HCT116 (cell line): ENCODE measurements at regions not wholly inside any gene's neighbourhood (a gene's known extent, or its start where the extent isn't known, plus 50 kb on each side); places are given as distances from the start of the nearest gene placed in this dataset.

ENCODE experiments used
- ATAC-seq: fragments of 200-7000 bp; cut with Tn5 transposase; 2 replicates; pipeline ENCODE4 v1.9.1; 2020; ENCODE audit warnings: mild to moderate bottlenecking, moderate library complexity
- BruUV-seq: library from RNA; stranded (reverse); fragments of 400-500 nt; replicated peaks from 2 replicates; lab custom pipeline; 2021; lab: Mats Ljungman, UMichigan
- CTCF ChIA-PET: fragments of 300-600 bp; sonication (Branson Sonifier 250); formaldehyde crosslinking; loops from one replicate; lab custom pipeline; 2021; ENCODE audit warnings: antibody characterized with exemption; lab: Charles Lee
- POLR2A ChIA-PET: fragments of 300-600, 350-600 bp; sonication (Branson Sonifier 250); formaldehyde crosslinking; loops from one replicate; lab custom pipeline; 2021; ENCODE audit warnings: antibody characterized with exemption; lab: Charles Lee
- RAD21 ChIA-PET, 2 experiments: fragments of 300-600 bp; sonication (Branson Sonifier 250); formaldehyde crosslinking; loops; one replicate each; lab custom pipeline; 2023; ENCODE audit warnings: low total read pairs in 2 of 2; ENCODE audit not compliant: uncharacterized antibody in 2 of 2, unreplicated experiment in 2 of 2, low non-redundant PET in 1 of 2; lab: Charles Lee
- DNase-seq: peaks from one replicate; pipeline ENCODE4 v3.0.0-alpha.2; 2010; ENCODE audit warnings: low read depth, low spot score
- H2AFZ ChIP-seq: fragments of 200-600 bp; shearing (Covaris generic), sonication (generic); 2 replicates; pipeline ENCODE4 v1.6.1; 2017; ENCODE audit warnings: low read depth, mixed run types, mixed read lengths, antibody characterized with exemption, low read length; ENCODE audit not compliant: poor library complexity, severe bottlenecking
- H3K27ac ChIP-seq: 2 replicates; pipeline ENCODE4 v1.5.1; 2012; ENCODE audit warnings: low read depth, low read length
- H3K27me3 ChIP-seq: fragments of 200-600 bp; sonication (generic); 2 replicates; pipeline ENCODE4 v1.6.1; 2016; ENCODE audit warnings: mixed run types, low read length, mixed read lengths; ENCODE audit not compliant: insufficient read depth
- H3K36me3 ChIP-seq, 2 experiments: fragments of 200-500 bp in 1 of 2; fragments of 200-600 bp in 1 of 2; sonication (Bioruptor generic) in 1 of 2; sonication (generic) in 1 of 2; 2 replicates each; pipeline versions ENCODE4 v1.5.1 to v1.6.1; 2014 to 2016; ENCODE audit warnings: low read length in 2 of 2, inconsistent platforms in 1 of 2, mixed read lengths in 1 of 2, mixed run types in 1 of 2; ENCODE audit not compliant: insufficient read depth in 2 of 2, control insufficient read depth in 1 of 2
- H3K4me1 ChIP-seq, 2 experiments: fragments of 200-600 bp in 1 of 2; sonication (generic) in 1 of 2; 2 replicates each; pipeline versions ENCODE4 v1.5.1 to v1.6.1; 2012 to 2017; ENCODE audit warnings: low read length in 2 of 2, inconsistent platforms in 1 of 2, mild to moderate bottlenecking in 1 of 2, mixed read lengths in 1 of 2, mixed run types in 1 of 2, moderate library complexity in 1 of 2; ENCODE audit not compliant: insufficient read depth in 2 of 2, control insufficient read depth in 1 of 2
- H3K4me2 ChIP-seq: fragments of 200-600 bp; sonication (generic); 2 replicates; pipeline ENCODE4 v1.6.1; 2017; ENCODE audit warnings: mixed run types, low read length, mixed read lengths
- H3K4me3 ChIP-seq, 2 experiments: fragments of 200-600 bp in 1 of 2; sonication (generic) in 1 of 2; replicated peaks in 1 of 2; 2 replicates each; pipeline ENCODE4 v1.5.1; 2011 to 2016; ENCODE audit warnings: low read length in 2 of 2, control low read depth in 1 of 2, low read depth in 1 of 2, mild to moderate bottlenecking in 1 of 2, mixed read lengths in 1 of 2, mixed run types in 1 of 2
- H3K79me2 ChIP-seq: fragments of 200-600 bp; sonication (generic); 2 replicates; pipeline ENCODE4 v1.6.1; 2017; ENCODE audit warnings: mild to moderate bottlenecking, mixed run types, low read length, moderate library complexity, mixed read lengths; ENCODE audit not compliant: insufficient read depth
- H3K9ac ChIP-seq: fragments of 200-600 bp; sonication (generic); 2 replicates; pipeline ENCODE4 v1.6.1; 2016; ENCODE audit warnings: low read length, mixed read lengths
- H3K9me2 ChIP-seq: fragments of 200-600 bp; sonication (generic), shearing (Covaris generic); 2 replicates; pipeline ENCODE4 v1.6.1; 2017; ENCODE audit warnings: mixed run types, mild to moderate bottlenecking, moderate library complexity; ENCODE audit not compliant: insufficient read depth
- H3K9me3 ChIP-seq, 2 experiments: fragments of 200-500 bp in 1 of 2; fragments of 200-600 bp in 1 of 2; sonication (Bioruptor generic) in 1 of 2; sonication (generic) in 1 of 2; 2 replicates each; pipeline ENCODE4 v1.6.1; 2014 to 2017; ENCODE audit warnings: low read length in 2 of 2, mixed read lengths in 2 of 2, inconsistent platforms in 1 of 2, low read depth in 1 of 2, mild to moderate bottlenecking in 1 of 2, mixed run types in 1 of 2, moderate library complexity in 1 of 2; ENCODE audit not compliant: control insufficient read depth in 1 of 2, insufficient read depth in 1 of 2
- H4K20me1 ChIP-seq: fragments of 200-600 bp; sonication (generic), shearing (Covaris generic); 2 replicates; pipeline ENCODE4 v1.6.1; 2017; ENCODE audit warnings: mixed run types, mild to moderate bottlenecking, moderate library complexity; ENCODE audit not compliant: insufficient read depth
- CBX3 ChIP-seq: IDR thresholded peaks from 2 replicates; pipeline ENCODE4 v1.6.1; 2012; ENCODE audit warnings: low read depth
- EGR1 ChIP-seq: IDR thresholded peaks from 2 replicates; pipeline ENCODE4 v1.6.1; 2012; ENCODE audit warnings: low read depth
- EZH2 ChIP-seq: fragments of 200-600 bp; sonication (generic); IDR thresholded peaks from 2 replicates; pipeline ENCODE4 v1.6.1; 2017; ENCODE audit warnings: antibody characterized with exemption, mixed run types
- EZH2phosphoT487 ChIP-seq: fragments of 200-600 bp; IDR thresholded peaks from 2 replicates; pipeline ENCODE4 v1.6.1; 2018; ENCODE audit warnings: antibody characterized with exemption, borderline replicate concordance
- FOSL1 ChIP-seq: IDR thresholded peaks from 2 replicates; pipeline ENCODE4 v1.6.1; 2012; ENCODE audit warnings: low read depth
- POLR2AphosphoS5 ChIP-seq: IDR thresholded peaks from 2 replicates; pipeline ENCODE4 v1.6.1; 2011; ENCODE audit warnings: mild to moderate bottlenecking, low read depth, low read length, moderate library complexity
- SIN3A ChIP-seq: IDR thresholded peaks from 2 replicates; pipeline ENCODE4 v1.6.1; 2012; ENCODE audit warnings: low read depth
- SP1 ChIP-seq: IDR thresholded peaks from 2 replicates; pipeline ENCODE4 v1.6.1; 2012; ENCODE audit warnings: low read depth
- SRF ChIP-seq: IDR thresholded peaks from 2 replicates; pipeline ENCODE4 v1.6.1; 2012; ENCODE audit warnings: low read depth
- YY1 ChIP-seq: IDR thresholded peaks from 2 replicates; pipeline ENCODE4 v1.6.1; 2011; ENCODE audit warnings: low read length, low read depth, moderate library complexity, mild to moderate bottlenecking; ENCODE audit not compliant: insufficient replicate concordance; ENCODE audit errors: extremely low read depth
- ZFX ChIP-seq: fragments of 450-650 bp; IDR thresholded peaks from 2 replicates; pipeline ENCODE4 v1.6.1; 2017
- ZNF274 ChIP-seq: fragments of 200-500 bp; sonication (Bioruptor generic); IDR thresholded peaks from 2 replicates; pipeline ENCODE4 v1.6.1; 2014; ENCODE audit warnings: mild to moderate bottlenecking, low read depth, low read length, inconsistent platforms
- intact Hi-C: fragments of 100-400 bp; cut with micrococcal nuclease; formaldehyde crosslinking; loops from 2 replicates; pipeline ENCODE4 v1.10.0; 2022
- TF ChIP-seq, protein P1 (sequence below): IDR thresholded peaks from 2 replicates; pipeline ENCODE4 v1.6.1; 2012
- TF ChIP-seq, protein P2 (sequence below), 3 experiments: fragments of 200-600 bp in 1 of 3; sonication (generic) in 1 of 3; IDR thresholded peaks in 2 of 3; conservative IDR thresholded peaks in 1 of 3; 2 replicates each; pipeline ENCODE4 v1.5.1; 2012 to 2017; ENCODE audit warnings: low read depth in 2 of 3, low read length in 2 of 3, antibody characterized with exemption in 1 of 3, borderline replicate concordance in 1 of 3, control low read depth in 1 of 3, mild to moderate bottlenecking in 1 of 3, mixed read lengths in 1 of 3, mixed run types in 1 of 3, moderate library complexity in 1 of 3; ENCODE audit not compliant: insufficient read depth in 1 of 3
- TF ChIP-seq, protein P3 (sequence below): IDR thresholded peaks from 2 replicates; pipeline ENCODE4 v1.6.1; 2012; ENCODE audit warnings: low read depth

GRCh38 chr3:178231645-178232044, 304.6 kb upstream of the KCNMB2 start:
- intact Hi-C loops, result no loop called here
- H3K27me3 ChIP-seq, result no peaks in the 10 kb centered on the region
- DNase-seq (no peak), ATAC-seq (no peak)
- no TSS peak for BruUV-seq
- CTCF ChIA-PET, result no interaction called here
- no peak for TF ChIP-seq POLR2AphosphoS5
- TF ChIP-seq SP1, result no peak
- TF ChIP-seq, protein P1, sequence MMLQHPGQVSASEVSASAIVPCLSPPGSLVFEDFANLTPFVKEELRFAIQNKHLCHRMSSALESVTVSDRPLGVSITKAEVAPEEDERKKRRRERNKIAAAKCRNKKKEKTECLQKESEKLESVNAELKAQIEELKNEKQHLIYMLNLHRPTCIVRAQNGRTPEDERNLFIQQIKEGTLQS, result no peak
- no peak for TF ChIP-seq EZH2phosphoT487
- no peak for TF ChIP-seq ZFX
- no peak for TF ChIP-seq FOSL1
- no peak for TF ChIP-seq CBX3
- TF ChIP-seq YY1, result no peak
- no peak overlapping the region for H3K4me3 ChIP-seq
- no peak overlapping the region for H3K27ac ChIP-seq
- no peaks in the 10 kb centered on the region for H3K9me3 ChIP-seq
- no peak overlapping the region for H2AFZ ChIP-seq
- H4K20me1 ChIP-seq, result no peaks in the 10 kb centered on the region
- H3K9ac ChIP-seq, result no peak overlapping the region
- no peaks in the 10 kb centered on the region for H3K4me1 ChIP-seq
- no peaks in the 10 kb centered on the region for H3K79me2 ChIP-seq
- POLR2A ChIA-PET, result no interaction called here
- no peaks in the 10 kb centered on the region for H3K36me3 ChIP-seq
- H3K4me2 ChIP-seq, result no peak overlapping the region
- RAD21 ChIA-PET, result no interaction called here
- no peaks in the 10 kb centered on the region for H3K9me2 ChIP-seq

- intact Hi-C loops, result no loop called here
- ChIA-PET POLR2A (no interaction called here), RAD21 (no interaction called here), CTCF (no interaction called here)
- Histone ChIP-seq H2AFZ (no peak overlapping the region), H3K4me3 (no peak overlapping the region), H3K9me2 (no peaks in the 10 kb centered on the region), H4K20me1 (no peaks in the 10 kb centered on the region), H3K36me3 (no peaks in the 10 kb centered on the region), H3K79me2 (no peaks in the 10 kb centered on the region), H3K27me3 (no peaks in the 10 kb centered on the region), H3K4me2 (no peak overlapping the region), H3K27ac (no peak overlapping the region), H3K4me1 (no peaks in the 10 kb centered on the region), H3K9me3 (no peaks in the 10 kb centered on the region), H3K9ac (no peak overlapping the region)
- DNase-seq (no peak), ATAC-seq (no peak)
- BruUV-seq, result no TSS peak
- TF ChIP-seq, protein P2, sequence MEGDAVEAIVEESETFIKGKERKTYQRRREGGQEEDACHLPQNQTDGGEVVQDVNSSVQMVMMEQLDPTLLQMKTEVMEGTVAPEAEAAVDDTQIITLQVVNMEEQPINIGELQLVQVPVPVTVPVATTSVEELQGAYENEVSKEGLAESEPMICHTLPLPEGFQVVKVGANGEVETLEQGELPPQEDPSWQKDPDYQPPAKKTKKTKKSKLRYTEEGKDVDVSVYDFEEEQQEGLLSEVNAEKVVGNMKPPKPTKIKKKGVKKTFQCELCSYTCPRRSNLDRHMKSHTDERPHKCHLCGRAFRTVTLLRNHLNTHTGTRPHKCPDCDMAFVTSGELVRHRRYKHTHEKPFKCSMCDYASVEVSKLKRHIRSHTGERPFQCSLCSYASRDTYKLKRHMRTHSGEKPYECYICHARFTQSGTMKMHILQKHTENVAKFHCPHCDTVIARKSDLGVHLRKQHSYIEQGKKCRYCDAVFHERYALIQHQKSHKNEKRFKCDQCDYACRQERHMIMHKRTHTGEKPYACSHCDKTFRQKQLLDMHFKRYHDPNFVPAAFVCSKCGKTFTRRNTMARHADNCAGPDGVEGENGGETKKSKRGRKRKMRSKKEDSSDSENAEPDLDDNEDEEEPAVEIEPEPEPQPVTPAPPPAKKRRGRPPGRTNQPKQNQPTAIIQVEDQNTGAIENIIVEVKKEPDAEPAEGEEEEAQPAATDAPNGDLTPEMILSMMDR (IDR thresholded peaks at IDR 0.05 in 2 of 3, conservative IDR thresholded peaks at IDR 0.05 in 1 of 3; ENCODE audit: borderline replicate concordance in 1 of 3, insufficient read depth in 1 of 3, low read depth in 2 of 3, low read length in 2 of 3), result no peak
- TF ChIP-seq EZH2phosphoT487 (no peak), ZFX (no peak), SRF (no peak), EGR1 (no peak), ZNF274 (no peak), EZH2 (no peak), SIN3A (no peak), YY1 (no peak)
- TF ChIP-seq, protein P3, sequence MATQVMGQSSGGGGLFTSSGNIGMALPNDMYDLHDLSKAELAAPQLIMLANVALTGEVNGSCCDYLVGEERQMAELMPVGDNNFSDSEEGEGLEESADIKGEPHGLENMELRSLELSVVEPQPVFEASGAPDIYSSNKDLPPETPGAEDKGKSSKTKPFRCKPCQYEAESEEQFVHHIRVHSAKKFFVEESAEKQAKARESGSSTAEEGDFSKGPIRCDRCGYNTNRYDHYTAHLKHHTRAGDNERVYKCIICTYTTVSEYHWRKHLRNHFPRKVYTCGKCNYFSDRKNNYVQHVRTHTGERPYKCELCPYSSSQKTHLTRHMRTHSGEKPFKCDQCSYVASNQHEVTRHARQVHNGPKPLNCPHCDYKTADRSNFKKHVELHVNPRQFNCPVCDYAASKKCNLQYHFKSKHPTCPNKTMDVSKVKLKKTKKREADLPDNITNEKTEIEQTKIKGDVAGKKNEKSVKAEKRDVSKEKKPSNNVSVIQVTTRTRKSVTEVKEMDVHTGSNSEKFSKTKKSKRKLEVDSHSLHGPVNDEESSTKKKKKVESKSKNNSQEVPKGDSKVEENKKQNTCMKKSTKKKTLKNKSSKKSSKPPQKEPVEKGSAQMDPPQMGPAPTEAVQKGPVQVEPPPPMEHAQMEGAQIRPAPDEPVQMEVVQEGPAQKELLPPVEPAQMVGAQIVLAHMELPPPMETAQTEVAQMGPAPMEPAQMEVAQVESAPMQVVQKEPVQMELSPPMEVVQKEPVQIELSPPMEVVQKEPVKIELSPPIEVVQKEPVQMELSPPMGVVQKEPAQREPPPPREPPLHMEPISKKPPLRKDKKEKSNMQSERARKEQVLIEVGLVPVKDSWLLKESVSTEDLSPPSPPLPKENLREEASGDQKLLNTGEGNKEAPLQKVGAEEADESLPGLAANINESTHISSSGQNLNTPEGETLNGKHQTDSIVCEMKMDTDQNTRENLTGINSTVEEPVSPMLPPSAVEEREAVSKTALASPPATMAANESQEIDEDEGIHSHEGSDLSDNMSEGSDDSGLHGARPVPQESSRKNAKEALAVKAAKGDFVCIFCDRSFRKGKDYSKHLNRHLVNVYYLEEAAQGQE, result no peak
Observed at GRCh38 chr3:178233371-178234071, 302.7 kb upstream of the KCNMB2 start.
